A673 (cell line): ENCODE measurements at regions not wholly inside any gene's neighbourhood (a gene's known extent, or its start where the extent isn't known, plus 50 kb on each side); places are given as distances from the start of the nearest gene placed in this dataset.

Experiments used
- BruUV-seq: library from RNA; stranded (reverse); fragments of 400-500 nt; replicated peaks from 2 replicates; lab custom pipeline; 2021; lab: Mats Ljungman, UMichigan
- CTCF ChIA-PET: fragments of 300-600 bp; sonication (Branson Sonifier 250); formaldehyde crosslinking; loops from one replicate; lab custom pipeline; 2022; ENCODE audit warnings: antibody characterized with exemption; lab: Charles Lee
- POLR2A ChIA-PET: fragments of 300-600 bp; sonication (Branson Sonifier 250); formaldehyde crosslinking; loops from one replicate; lab custom pipeline; 2022; ENCODE audit warnings: antibody characterized with exemption; ENCODE audit not compliant: low non-redundant PET; lab: Charles Lee
- DNase-seq: peaks from one replicate; pipeline ENCODE4 v3.0.0-alpha.2; 2015; ENCODE audit warnings: low spot score
- H3K27ac ChIP-seq: fragments of 200-600 bp; sonication (generic); 2 replicates; pipeline ENCODE4 v1.5.1; 2016; ENCODE audit warnings: mixed run types, low read depth, mild to moderate bottlenecking, mixed read lengths, antibody characterized with exemption, low read length; ENCODE audit not compliant: poor library complexity, severe bottlenecking
- H3K27me3 ChIP-seq: fragments of 200-600 bp; sonication (generic); replicated peaks from 2 replicates; pipeline ENCODE4 v1.6.1; 2017; ENCODE audit warnings: mixed run types, low read depth, mild to moderate bottlenecking, mixed read lengths, antibody characterized with exemption, low read length; ENCODE audit not compliant: insufficient read depth, poor library complexity
- H3K36me3 ChIP-seq: fragments of 200-600 bp; sonication (generic); 2 replicates; pipeline ENCODE4 v1.6.1; 2016; ENCODE audit warnings: mixed run types, mild to moderate bottlenecking, mixed read lengths, antibody characterized with exemption, low read length; ENCODE audit not compliant: insufficient read depth, poor library complexity, severe bottlenecking
- H3K4me1 ChIP-seq: fragments of 200-600 bp; sonication (generic); 2 replicates; pipeline ENCODE4 v1.6.1; 2017; ENCODE audit warnings: mixed run types, mild to moderate bottlenecking, mixed read lengths, antibody characterized with exemption, low read length; ENCODE audit not compliant: insufficient read depth, poor library complexity, severe bottlenecking
- H3K4me3 ChIP-seq: fragments of 200-600 bp; sonication (generic); 2 replicates; pipeline ENCODE4 v1.5.1; 2016; ENCODE audit warnings: low read depth, mixed run types, mild to moderate bottlenecking, mixed read lengths, low read length; ENCODE audit not compliant: poor library complexity, severe bottlenecking
- H3K9me3 ChIP-seq: fragments of 200-600 bp; sonication (generic); 2 replicates; pipeline ENCODE4 v1.6.1; 2016; ENCODE audit warnings: mixed run types, low read depth, mild to moderate bottlenecking, mixed read lengths, antibody characterized with exemption, low read length; ENCODE audit not compliant: poor library complexity, severe bottlenecking
- EZH2 ChIP-seq: fragments of 200-600 bp; sonication (generic); IDR thresholded peaks from 2 replicates; pipeline ENCODE4 v1.6.1; 2017; ENCODE audit warnings: borderline replicate concordance, low read depth, mild to moderate bottlenecking, mixed read lengths, antibody characterized with exemption, low read length; ENCODE audit not compliant: poor library complexity, severe bottlenecking
- intact Hi-C: fragments of 100-400 bp; cut with micrococcal nuclease; formaldehyde crosslinking; loops from one replicate; pipeline ENCODE4 v1.10.0; 2022; ENCODE audit not compliant: unreplicated experiment
- TF ChIP-seq, protein P1 (sequence below): fragments of 300-800, 200-600 bp; sonication (generic); conservative IDR thresholded peaks from 2 replicates; pipeline ENCODE4 v1.5.1; 2017; ENCODE audit warnings: low read depth, mild to moderate bottlenecking, antibody characterized with exemption, low read length, moderate library complexity, mixed read lengths

DNA sequence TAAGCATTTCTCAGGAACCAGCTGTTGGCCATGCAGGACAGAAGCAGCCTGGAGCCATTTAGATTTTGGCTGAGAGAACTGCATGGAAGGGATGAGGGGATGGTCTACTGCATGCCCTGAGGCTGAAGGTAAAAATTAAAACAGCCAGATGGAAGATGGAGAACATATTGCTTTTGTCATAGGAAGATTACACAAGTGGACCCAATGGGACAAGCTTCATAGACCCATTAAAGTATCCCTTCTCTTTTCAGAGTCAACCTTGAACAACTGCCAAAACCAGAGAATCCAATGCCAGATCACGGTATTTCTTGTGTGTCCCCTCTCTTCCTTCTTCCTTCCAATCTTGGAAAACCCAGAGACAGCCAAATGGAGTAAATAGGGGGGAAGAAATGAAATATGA lies 253.4 kb downstream of the NR2F1-AS1 start:
- ChIA-PET POLR2A (no interaction called here), CTCF (no interaction called here)
- DNase-seq = no peak
- Histone ChIP-seq H3K27ac (no peak overlapping the region), H3K36me3 (no peaks in the 10 kb centered on the region), H3K4me3 (no peak overlapping the region), H3K27me3 (no peaks in the 10 kb centered on the region), H3K9me3 (no peaks in the 10 kb centered on the region), H3K4me1 (no peaks in the 10 kb centered on the region)
- TF ChIP-seq, protein P1, sequence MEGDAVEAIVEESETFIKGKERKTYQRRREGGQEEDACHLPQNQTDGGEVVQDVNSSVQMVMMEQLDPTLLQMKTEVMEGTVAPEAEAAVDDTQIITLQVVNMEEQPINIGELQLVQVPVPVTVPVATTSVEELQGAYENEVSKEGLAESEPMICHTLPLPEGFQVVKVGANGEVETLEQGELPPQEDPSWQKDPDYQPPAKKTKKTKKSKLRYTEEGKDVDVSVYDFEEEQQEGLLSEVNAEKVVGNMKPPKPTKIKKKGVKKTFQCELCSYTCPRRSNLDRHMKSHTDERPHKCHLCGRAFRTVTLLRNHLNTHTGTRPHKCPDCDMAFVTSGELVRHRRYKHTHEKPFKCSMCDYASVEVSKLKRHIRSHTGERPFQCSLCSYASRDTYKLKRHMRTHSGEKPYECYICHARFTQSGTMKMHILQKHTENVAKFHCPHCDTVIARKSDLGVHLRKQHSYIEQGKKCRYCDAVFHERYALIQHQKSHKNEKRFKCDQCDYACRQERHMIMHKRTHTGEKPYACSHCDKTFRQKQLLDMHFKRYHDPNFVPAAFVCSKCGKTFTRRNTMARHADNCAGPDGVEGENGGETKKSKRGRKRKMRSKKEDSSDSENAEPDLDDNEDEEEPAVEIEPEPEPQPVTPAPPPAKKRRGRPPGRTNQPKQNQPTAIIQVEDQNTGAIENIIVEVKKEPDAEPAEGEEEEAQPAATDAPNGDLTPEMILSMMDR = no peak
- TF ChIP-seq EZH2 = no peak
- intact Hi-C loops = no loop called here
- BruUV-seq = no TSS peak

DNA sequence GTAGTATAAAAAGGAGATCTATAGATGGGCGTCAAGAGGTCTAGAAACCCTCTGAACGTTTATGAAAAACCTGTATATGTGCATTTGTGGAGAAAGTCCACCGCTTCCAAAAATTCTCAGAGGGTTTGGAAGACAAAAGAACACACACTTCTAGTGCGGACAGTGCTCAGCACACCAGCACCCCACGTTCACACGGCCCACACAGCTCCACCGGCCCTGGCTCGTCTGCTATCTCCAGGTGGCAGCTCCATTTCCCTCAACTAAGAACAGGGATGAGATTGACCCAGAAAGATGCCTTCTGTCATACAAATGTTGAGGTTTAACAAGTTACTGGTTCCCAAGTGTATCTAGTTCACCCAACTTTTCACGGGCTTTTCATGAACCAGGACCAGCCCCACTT lies 255.1 kb downstream of the NR2F1-AS1 start:
- Histone ChIP-seq H3K27ac (no peak overlapping the region), H3K27me3 (no peaks in the 10 kb centered on the region), H3K4me3 (no peak overlapping the region), H3K36me3 (no peaks in the 10 kb centered on the region), H3K4me1 (no peaks in the 10 kb centered on the region), H3K9me3 (no peaks in the 10 kb centered on the region)
- DNase-seq = no peak
- intact Hi-C loops = no loop called here
- TF ChIP-seq, protein P1 = no peak
- no peak for TF ChIP-seq EZH2
- CTCF ChIA-PET = no interaction called here
- BruUV-seq = no TSS peak
- POLR2A ChIA-PET = no interaction called here

DNA sequence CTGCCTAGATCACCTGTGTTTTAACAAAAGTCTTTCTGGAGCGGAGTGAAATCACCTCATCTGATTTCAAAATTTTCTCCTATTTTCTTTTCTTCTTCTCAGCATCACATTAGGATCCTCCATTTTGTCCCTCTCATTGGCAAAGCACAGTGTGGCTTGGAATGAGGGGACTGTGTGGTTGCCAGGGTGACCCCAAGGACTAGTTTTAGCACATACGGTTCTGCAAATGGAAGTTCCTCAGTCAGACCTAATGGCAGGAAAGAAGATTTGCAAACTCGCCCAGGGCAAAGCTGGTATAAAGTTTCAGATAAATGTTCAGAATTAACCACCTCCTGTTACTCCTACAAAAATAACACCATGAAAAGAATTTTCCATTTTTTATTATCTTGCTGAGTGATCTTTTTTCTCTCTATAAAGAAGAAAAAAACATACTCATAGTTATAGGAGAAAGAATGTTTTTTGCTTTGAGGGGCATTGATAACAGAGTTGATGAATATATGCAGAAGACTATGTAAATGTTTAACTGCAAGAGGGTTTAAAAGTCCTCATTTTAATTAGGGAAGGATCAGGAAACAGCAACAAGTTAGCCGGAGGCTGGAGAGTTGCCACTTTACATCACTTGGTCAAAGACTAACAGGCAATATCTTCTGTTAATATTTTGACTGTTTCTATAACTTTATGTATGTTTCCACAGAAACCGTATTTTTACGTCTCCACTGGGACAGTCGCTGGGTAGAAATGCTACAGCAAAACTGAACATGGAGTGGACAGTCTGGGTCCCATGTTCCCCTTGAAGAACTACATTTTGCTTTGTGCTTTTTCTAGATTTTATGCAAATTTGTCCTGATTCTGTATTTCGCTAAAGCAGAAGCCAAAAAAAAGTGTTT lies 257.8 kb downstream of the NR2F1-AS1 start:
- no peak for DNase-seq
- intact Hi-C loops = no loop called here
- Histone ChIP-seq H3K27me3 (no peaks in the 10 kb centered on the region), H3K9me3 (no peaks in the 10 kb centered on the region), H3K36me3 (no peaks in the 10 kb centered on the region), H3K27ac (no peak overlapping the region), H3K4me3 (no peak overlapping the region), H3K4me1 (no peaks in the 10 kb centered on the region)
- TF ChIP-seq EZH2 = no peak
- TF ChIP-seq, protein P1 = no peak
- CTCF ChIA-PET = no interaction called here
- POLR2A ChIA-PET = no interaction called here
- no TSS peak for BruUV-seq
